Neural progenitor cell (in vitro differentiated cells): ENCODE measurements at regions not wholly inside any gene's neighbourhood (a gene's known extent, or its start where the extent isn't known, plus 50 kb on each side); places are given as distances from the start of the nearest gene placed in this dataset.
A peak's percentile ranks its signal among the peaks of the same experiment; 100 is the strongest.

Experiments
- DNase-seq: peaks from one replicate; pipeline ENCODE4 v3.0.0-alpha.2; 2016; ENCODE audit warnings: low spot score
- H2AFZ ChIP-seq: fragments of 200-600 bp; sonication (generic); replicated peaks from 2 replicates; pipeline ENCODE4 v1.6.1; 2016; ENCODE audit warnings: antibody characterized with exemption
- H3F3A ChIP-seq: fragments of 200-600 bp; sonication (generic); 2 replicates; pipeline ENCODE4 v1.6.1; 2016; ENCODE audit warnings: antibody characterized with exemption, low read depth
- H3K27ac ChIP-seq: fragments of 200-600 bp; sonication (generic); 2 replicates; pipeline ENCODE4 v1.5.1; 2016; ENCODE audit warnings: mild to moderate bottlenecking
- H3K27me3 ChIP-seq: fragments of 200-600 bp; sonication (generic); 2 replicates; pipeline ENCODE4 v1.6.1; 2016; ENCODE audit warnings: mild to moderate bottlenecking, moderate library complexity
- H3K36me3 ChIP-seq: fragments of 200-600 bp; sonication (generic); 2 replicates; pipeline ENCODE4 v1.5.1; 2016
- H3K4me1 ChIP-seq: fragments of 200-600 bp; sonication (generic); 2 replicates; pipeline ENCODE4 v1.6.1; 2016; ENCODE audit warnings: mixed run types
- H3K4me2 ChIP-seq: fragments of 200-600 bp; sonication (generic); 2 replicates; pipeline ENCODE4 v1.6.1; 2016
- H3K4me3 ChIP-seq: fragments of 200-600 bp; sonication (generic); 2 replicates; pipeline ENCODE4 v1.5.1; 2016
- H3K79me2 ChIP-seq: fragments of 200-600 bp; sonication (generic); 2 replicates; pipeline ENCODE4 v1.6.1; 2016; ENCODE audit warnings: low read depth
- H3K9ac ChIP-seq: fragments of 200-600 bp; sonication (generic); 2 replicates; pipeline ENCODE4 v1.6.1; 2016
- H3K9me3 ChIP-seq: fragments of 200-600 bp; sonication (generic); 2 replicates; pipeline ENCODE4 v1.5.1; 2016; ENCODE audit warnings: low read depth
- H4K20me1 ChIP-seq: fragments of 200-600 bp; sonication (generic); 2 replicates; pipeline ENCODE4 v1.6.1; 2016; ENCODE audit warnings: low read depth
- H3K27ac Mint-ChIP-seq: 3 replicates; pipeline ENCODE4 v1.8.0; 2021; ENCODE audit warnings: mixed read lengths
- H3K27me3 Mint-ChIP-seq: 2 replicates; pipeline ENCODE4 v1.8.0; 2022; ENCODE audit warnings: low read depth, mild to moderate bottlenecking, inconsistent platforms, moderate library complexity, mixed read lengths; ENCODE audit not compliant: insufficient read depth
- H3K36me3 Mint-ChIP-seq: 3 replicates; pipeline ENCODE4 v1.8.0; 2021; ENCODE audit warnings: mixed read lengths
- H3K4me1 Mint-ChIP-seq: 3 replicates; pipeline ENCODE4 v1.8.0; 2021; ENCODE audit warnings: mixed read lengths
- H3K4me3 Mint-ChIP-seq: 3 replicates; pipeline ENCODE4 v1.8.0; 2021; ENCODE audit warnings: mild to moderate bottlenecking, moderate library complexity, mixed read lengths
- H3K9me3 Mint-ChIP-seq: 3 replicates; pipeline ENCODE4 v1.8.0; 2020; ENCODE audit warnings: mixed read lengths
- EZH2 ChIP-seq: fragments of 200-600 bp; sonication (generic); IDR thresholded peaks from 2 replicates; pipeline ENCODE4 v1.6.1; 2017; ENCODE audit warnings: antibody characterized with exemption, mild to moderate bottlenecking, moderate library complexity
- EZH2phosphoT487 ChIP-seq: fragments of 200-600 bp; sonication (generic); IDR thresholded peaks from 2 replicates; pipeline ENCODE4 v1.6.1; 2017; ENCODE audit warnings: antibody characterized with exemption
- TF ChIP-seq, protein P1 (sequence below): fragments of 200-600 bp; sonication (generic); IDR thresholded peaks from 2 replicates; pipeline ENCODE4 v1.5.1; 2017; ENCODE audit warnings: antibody characterized with exemption, mild to moderate bottlenecking

DNA sequence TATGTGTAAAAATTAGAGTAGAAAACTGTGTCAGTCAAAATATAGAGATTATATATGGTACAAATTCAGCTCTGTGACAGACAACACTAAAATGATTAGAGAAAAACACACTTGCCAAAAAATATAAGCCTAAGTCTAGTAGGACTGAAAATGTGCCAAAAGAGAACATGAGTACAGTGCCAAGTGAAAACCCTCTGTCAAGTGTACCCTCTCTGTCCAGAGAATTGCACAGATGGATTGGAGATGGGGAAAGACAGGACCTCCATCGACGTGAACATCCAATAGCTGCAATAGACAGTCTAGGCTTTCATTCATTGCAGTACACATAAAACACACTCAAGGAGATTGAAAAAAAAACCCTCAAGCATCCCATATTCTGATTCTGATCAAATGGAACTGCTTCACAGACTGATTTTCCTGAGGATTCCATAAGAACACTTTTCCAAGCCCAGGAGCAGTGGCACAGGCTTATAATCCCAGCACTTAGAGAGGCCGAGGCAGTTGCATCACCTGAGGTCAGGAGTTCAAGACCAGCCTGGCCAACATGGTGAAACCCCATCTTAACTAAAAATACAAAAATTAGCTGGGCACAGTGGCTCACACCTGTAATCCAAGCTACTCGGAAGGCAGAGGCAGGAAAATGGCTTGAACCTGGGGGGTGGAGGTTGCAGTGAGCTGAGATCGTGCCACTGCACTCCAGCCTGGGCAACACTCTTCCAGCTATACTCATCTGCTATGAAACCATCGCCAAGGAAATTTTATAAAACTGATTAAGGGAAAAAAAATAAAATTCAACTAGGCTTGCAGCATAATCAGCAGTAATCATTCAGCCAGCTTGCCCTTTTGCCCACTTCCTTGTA lies 110.0 kb upstream of the TRIM24 start:
- Histone ChIP-seq H3K27me3 (no peaks in the 10 kb centered on the region), H3K27ac (no peak overlapping the region), H3K9ac (no peak overlapping the region), H3K36me3 (no peaks in the 10 kb centered on the region), H3K4me3 (no peak overlapping the region), H3F3A (no peaks in the 10 kb centered on the region), H3K4me1 (no peaks in the 10 kb centered on the region), H2AFZ (no peak overlapping the region), H4K20me1 (no peaks in the 10 kb centered on the region), H3K9me3 (peaks cover 5% of the 10 kb centered on the region), H3K79me2 (no peaks in the 10 kb centered on the region), H3K4me2 (no peak overlapping the region)
- Mint-ChIP-seq H3K36me3 (peaks cover 13% of the 10 kb centered on the region), H3K9me3 (peaks cover 40% of the 10 kb centered on the region), H3K4me3 (no peak overlapping the region), H3K27ac (no peak overlapping the region), H3K4me1 (no peaks in the 10 kb centered on the region), H3K27me3 (no peaks in the 10 kb centered on the region)
- DNase-seq, result no peak
- no peak for TF ChIP-seq EZH2
- TF ChIP-seq EZH2phosphoT487, result no peak
- TF ChIP-seq, protein P1, sequence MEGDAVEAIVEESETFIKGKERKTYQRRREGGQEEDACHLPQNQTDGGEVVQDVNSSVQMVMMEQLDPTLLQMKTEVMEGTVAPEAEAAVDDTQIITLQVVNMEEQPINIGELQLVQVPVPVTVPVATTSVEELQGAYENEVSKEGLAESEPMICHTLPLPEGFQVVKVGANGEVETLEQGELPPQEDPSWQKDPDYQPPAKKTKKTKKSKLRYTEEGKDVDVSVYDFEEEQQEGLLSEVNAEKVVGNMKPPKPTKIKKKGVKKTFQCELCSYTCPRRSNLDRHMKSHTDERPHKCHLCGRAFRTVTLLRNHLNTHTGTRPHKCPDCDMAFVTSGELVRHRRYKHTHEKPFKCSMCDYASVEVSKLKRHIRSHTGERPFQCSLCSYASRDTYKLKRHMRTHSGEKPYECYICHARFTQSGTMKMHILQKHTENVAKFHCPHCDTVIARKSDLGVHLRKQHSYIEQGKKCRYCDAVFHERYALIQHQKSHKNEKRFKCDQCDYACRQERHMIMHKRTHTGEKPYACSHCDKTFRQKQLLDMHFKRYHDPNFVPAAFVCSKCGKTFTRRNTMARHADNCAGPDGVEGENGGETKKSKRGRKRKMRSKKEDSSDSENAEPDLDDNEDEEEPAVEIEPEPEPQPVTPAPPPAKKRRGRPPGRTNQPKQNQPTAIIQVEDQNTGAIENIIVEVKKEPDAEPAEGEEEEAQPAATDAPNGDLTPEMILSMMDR, result no peak

DNA sequence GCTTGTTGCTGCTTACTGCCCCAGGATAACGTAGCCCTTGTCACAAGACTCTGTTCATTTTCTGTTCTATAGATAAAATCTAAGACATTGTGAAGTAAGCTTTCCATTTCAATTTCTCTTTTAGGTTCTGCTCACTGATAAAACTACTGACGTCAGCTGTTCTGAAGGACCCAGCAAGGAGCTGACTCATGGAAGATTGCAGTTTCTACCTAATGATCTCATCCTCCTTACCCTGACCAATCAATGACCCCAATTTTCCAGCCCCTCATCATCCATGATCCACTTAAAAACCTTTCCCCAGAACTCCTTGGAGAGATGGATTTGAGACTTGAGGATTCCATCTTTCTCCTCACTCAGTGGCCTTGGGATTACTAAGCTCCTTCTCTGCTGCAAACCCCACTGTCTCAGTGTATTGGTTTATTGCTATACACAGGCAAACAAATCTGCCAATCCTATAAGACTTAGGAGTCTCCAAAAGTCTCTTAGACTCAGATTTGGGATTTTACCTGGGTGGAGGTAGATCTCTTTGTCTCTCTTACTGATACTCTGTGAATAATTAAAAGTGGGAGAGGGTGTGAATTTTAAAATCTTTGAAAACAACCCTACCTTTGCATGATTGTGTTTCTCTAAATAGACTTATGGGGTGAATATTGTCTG lies 109.2 kb upstream of the TRIM24 start:
- H3K36me3 ChIP-seq, result no peaks in the 10 kb centered on the region
- no peaks in the 10 kb centered on the region for H3K27me3 Mint-ChIP-seq
- no peak overlapping the region for H3K27ac ChIP-seq
- H4K20me1 ChIP-seq, result no peaks in the 10 kb centered on the region
- no peak overlapping the region for H3K4me2 ChIP-seq
- no peak overlapping the region for H3K27ac Mint-ChIP-seq
- TF ChIP-seq EZH2, result no peak
- TF ChIP-seq, protein P1, result no peak
- no peak for TF ChIP-seq EZH2phosphoT487
- H3K4me1 Mint-ChIP-seq, result no peaks in the 10 kb centered on the region
- H3K9me3 ChIP-seq, result no peaks in the 10 kb centered on the region
- no peak overlapping the region for H2AFZ ChIP-seq
- DNase-seq, result no peak
- no peak overlapping the region for H3K4me3 Mint-ChIP-seq
- no peak overlapping the region for H3K4me3 ChIP-seq
- no peak overlapping the region for H3K9ac ChIP-seq
- no peaks in the 10 kb centered on the region for H3K79me2 ChIP-seq
- H3K27me3 ChIP-seq, result no peaks in the 10 kb centered on the region
- peaks cover 11% of the 10 kb centered on the region for H3K36me3 Mint-ChIP-seq
- H3K4me1 ChIP-seq, result no peaks in the 10 kb centered on the region
- H3F3A ChIP-seq, result no peaks in the 10 kb centered on the region
- H3K9me3 Mint-ChIP-seq, result peaks cover 33% of the 10 kb centered on the region

DNA sequence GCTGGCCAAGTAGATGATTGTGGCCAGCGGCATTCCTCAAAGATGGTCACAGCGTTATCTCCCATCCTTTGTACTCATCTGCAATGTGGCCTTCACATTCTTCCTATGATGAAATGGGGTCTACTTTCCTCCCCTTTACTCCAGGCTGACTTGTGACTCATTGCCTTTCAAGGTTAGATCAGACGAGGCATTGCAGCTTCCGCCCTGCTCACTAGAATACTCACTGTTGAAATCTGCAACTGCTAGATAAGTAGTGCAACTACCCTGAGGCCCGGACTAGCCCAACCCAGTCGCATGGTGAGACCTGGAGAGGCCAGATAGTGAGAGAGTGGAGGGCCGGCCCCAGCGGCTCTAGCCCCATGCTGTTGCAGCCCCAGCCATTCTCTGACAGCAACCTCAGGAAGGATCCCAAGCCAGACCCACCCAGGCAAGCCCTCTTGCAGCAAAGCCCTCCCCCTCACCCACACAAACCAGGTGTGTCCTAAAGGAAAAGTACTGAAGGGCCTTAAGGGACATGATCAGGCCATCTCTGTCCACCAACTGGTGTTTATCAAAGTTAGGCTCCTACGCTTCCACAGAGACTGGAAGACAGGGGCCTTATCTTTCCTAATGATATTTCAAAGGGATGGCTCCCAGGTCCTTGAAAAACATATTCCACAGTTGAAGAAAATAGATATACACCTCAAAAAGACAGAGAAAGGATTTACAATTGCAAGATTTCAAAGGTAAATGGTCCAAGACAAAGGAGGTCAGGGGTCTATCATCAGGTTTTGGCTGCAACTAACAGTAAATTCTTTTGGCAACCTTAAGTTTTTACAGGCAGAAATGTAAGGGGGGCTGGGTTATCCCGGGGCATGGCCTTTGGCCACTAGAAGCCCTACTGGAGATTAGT lies 107.2 kb upstream of the TRIM24 start:
- no peak for DNase-seq
- H3K4me2 ChIP-seq, result no peak overlapping the region
- H2AFZ ChIP-seq, result peak overlapping the region; percentile 63
- Mint-ChIP-seq H3K9me3 (peaks cover 24% of the 10 kb centered on the region), H3K27me3 (peaks cover 2% of the 10 kb centered on the region), H3K4me1 (no peaks in the 10 kb centered on the region), H3K36me3 (peaks cover 9% of the 10 kb centered on the region), H3K27ac (no peak overlapping the region), H3K4me3 (no peak overlapping the region)
- H3K79me2 ChIP-seq, result no peaks in the 10 kb centered on the region
- no peak overlapping the region for H3K27ac ChIP-seq
- no peak overlapping the region for H3K4me3 ChIP-seq
- H3F3A ChIP-seq, result no peaks in the 10 kb centered on the region
- H3K36me3 ChIP-seq, result no peaks in the 10 kb centered on the region
- no peaks in the 10 kb centered on the region for H3K4me1 ChIP-seq
- H3K9ac ChIP-seq, result no peak overlapping the region
- H3K9me3 ChIP-seq, result no peaks in the 10 kb centered on the region
- no peaks in the 10 kb centered on the region for H3K27me3 ChIP-seq
- TF ChIP-seq, protein P1, result no peak
- TF ChIP-seq EZH2phosphoT487 (no peak), EZH2 (no peak)
- H4K20me1 ChIP-seq, result no peaks in the 10 kb centered on the region
